T1000 (cell line): ENCODE measurements at regions not wholly inside any gene's neighbourhood (a gene's known extent, or its start where the extent isn't known, plus 50 kb on each side); places are given as distances from the start of the nearest gene placed in this dataset.

Source experiments
- DNase-seq: peaks from one replicate; lab custom pipeline; 2025; ENCODE audit warnings: mixed read lengths; lab: John Stamatoyannopoulos, UW

- no peak for DNase-seq
Observed at GRCh38 chr3:94259291-94259690, 196.4 kb downstream of the NSUN3 start.

- no peak for DNase-seq
Observed at GRCh38 chr3:94269763-94270162, 206.9 kb downstream of the NSUN3 start.

- DNase-seq: no peak
Observed at GRCh38 chr3:94272016-94272415, 209.2 kb downstream of the NSUN3 start.

GRCh38 chr3:94280958-94281357, 218.1 kb downstream of the NSUN3 start:
- no peak for DNase-seq

GRCh38 chr3:94285872-94286271, 223.0 kb downstream of the NSUN3 start:
- DNase-seq: no peak

- DNase-seq: no peak
Observed at GRCh38 chr3:94291686-94292085, 228.8 kb downstream of the NSUN3 start.

- no peak for DNase-seq
Observed at GRCh38 chr3:94292151-94292550, 229.3 kb downstream of the NSUN3 start.

- no peak for DNase-seq
Observed at GRCh38 chr3:94293793-94294195, 230.9 kb downstream of the NSUN3 start.

GRCh38 chr3:94294806-94295205, 231.9 kb downstream of the NSUN3 start:
- no peak for DNase-seq

GRCh38 chr3:94299716-94300115, 236.9 kb downstream of the NSUN3 start:
- no peak for DNase-seq

- DNase-seq: no peak
Observed at GRCh38 chr3:94301366-94301765, 238.5 kb downstream of the NSUN3 start.

GRCh38 chr3:94303266-94303665, 240.4 kb downstream of the NSUN3 start:
- DNase-seq: no peak

GRCh38 chr3:94303897-94304296, 241.0 kb downstream of the NSUN3 start:
- DNase-seq: no peak

GRCh38 chr3:94304954-94305353, 242.1 kb downstream of the NSUN3 start:
- no peak for DNase-seq

GRCh38 chr3:94305835-94306611, 243.2 kb downstream of the NSUN3 start:
- no peak for DNase-seq

GRCh38 chr3:94307588-94307987, 244.7 kb downstream of the NSUN3 start:
- no peak for DNase-seq

- DNase-seq: no peak
Observed at GRCh38 chr3:94308767-94309166, 245.9 kb downstream of the NSUN3 start.

- no peak for DNase-seq
Observed at GRCh38 chr3:94310341-94311135, 247.7 kb downstream of the NSUN3 start.

GRCh38 chr3:94311651-94312050, 248.8 kb downstream of the NSUN3 start:
- DNase-seq: no peak

- DNase-seq: no peak
Observed at GRCh38 chr3:94314218-94314883, 251.5 kb downstream of the NSUN3 start.

- DNase-seq: no peak
Observed at GRCh38 chr3:94317017-94317416, 254.2 kb downstream of the NSUN3 start.

- no peak for DNase-seq
Observed at GRCh38 chr3:94323596-94323995, 260.7 kb downstream of the NSUN3 start.

- no peak for DNase-seq
Observed at GRCh38 chr3:94331831-94332230, 269.0 kb downstream of the NSUN3 start.
